ENCODE measurements at regions not wholly inside any gene's neighbourhood (a gene's known extent, or its start where the extent isn't known, plus 50 kb on each side); places are given as distances from the start of the nearest gene placed in this dataset.

- Histone ChIP-seq H3K4me3 (ENCODE audit: low read length) (no peak overlapping the region), H3K4me1 (ENCODE audit: control insufficient read depth, low read length) (no peaks in the 10 kb centered on the region), H3K4me2 (ENCODE audit: low read length) (no peak overlapping the region), H3K36me3 (ENCODE audit: control insufficient read depth, low read length) (no peaks in the 10 kb centered on the region), H3K9me2 (replicated peaks; ENCODE audit: control insufficient read depth, low read length) (0 out of 2 replicates have a peak, but pooled peaks cover 3% of the 10 kb centered on the region), H3K79me2 (ENCODE audit: control insufficient read depth, low read length) (no peaks in the 10 kb centered on the region), H3K9me3 (ENCODE audit: control insufficient read depth, insufficient read depth, low read length) (no peaks in the 10 kb centered on the region), H3F3A (ENCODE audit: control insufficient read depth, insufficient read depth) (no peaks in the 10 kb centered on the region), H3K27me3 (ENCODE audit: control insufficient read depth, low read length) (no peaks in the 10 kb centered on the region), H4K20me1 (ENCODE audit: control insufficient read depth, insufficient read depth, low read depth, low read length) (no peaks in the 10 kb centered on the region), H3K27ac (ENCODE audit: low read depth, low read length) (no peak overlapping the region)
- no peak for TF ChIP-seq EZH2phosphoT487 (IDR thresholded peaks at IDR 0.05; ENCODE audit: borderline replicate concordance, low read length)
- TF ChIP-seq CTCF (IDR thresholded peaks at IDR 0.05; ENCODE audit: low read depth, low read length, poor library complexity, severe bottlenecking) = no peak
These were observed 108.6 kb upstream of the SLC13A1 start for GRCh38 chr7:123308254-123308951.

DNA sequence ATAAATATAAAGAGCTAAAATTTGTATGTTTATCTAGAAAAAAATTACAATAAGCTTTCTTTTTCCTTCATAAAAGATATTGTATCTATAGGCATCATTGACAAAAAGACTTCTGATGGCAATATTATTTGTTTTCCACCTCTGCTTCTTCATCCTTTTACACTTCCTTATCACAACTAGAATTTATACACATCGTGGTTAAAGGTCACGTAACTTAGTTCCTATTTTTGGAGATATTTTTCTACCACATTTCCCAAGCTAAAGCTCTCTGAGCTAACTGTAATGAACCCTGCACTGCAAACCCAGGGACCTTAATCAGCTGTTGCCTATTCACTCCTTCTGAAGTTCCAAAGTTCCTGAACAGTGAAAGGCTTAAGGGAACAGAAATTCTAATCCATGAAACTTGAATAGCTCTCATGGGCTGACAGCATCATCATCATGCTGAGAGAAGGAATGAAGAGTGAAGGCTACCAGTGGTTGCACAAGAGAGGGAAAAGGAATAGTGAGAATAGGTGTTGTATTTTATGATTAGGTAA lies 106.1 kb upstream of the SLC13A1 start:
- Histone ChIP-seq H3K27ac (ENCODE audit: low read depth, low read length) (no peak overlapping the region), H3K4me1 (ENCODE audit: control insufficient read depth, low read length) (no peaks in the 10 kb centered on the region), H3K36me3 (ENCODE audit: control insufficient read depth, low read length) (no peaks in the 10 kb centered on the region), H3F3A (ENCODE audit: control insufficient read depth, insufficient read depth) (no peaks in the 10 kb centered on the region), H4K20me1 (ENCODE audit: control insufficient read depth, insufficient read depth, low read depth, low read length) (no peaks in the 10 kb centered on the region), H3K4me3 (ENCODE audit: low read length) (no peak overlapping the region), H3K9me3 (ENCODE audit: control insufficient read depth, insufficient read depth, low read length) (no peaks in the 10 kb centered on the region), H3K9me2 (replicated peaks; ENCODE audit: control insufficient read depth, low read length) (0 out of 2 replicates have a peak, but pooled peaks cover 3% of the 10 kb centered on the region), H3K27me3 (ENCODE audit: control insufficient read depth, low read length) (no peaks in the 10 kb centered on the region), H3K79me2 (ENCODE audit: control insufficient read depth, low read length) (no peaks in the 10 kb centered on the region), H3K4me2 (ENCODE audit: low read length) (no peak overlapping the region)
- no peak for TF ChIP-seq EZH2phosphoT487 (IDR thresholded peaks at IDR 0.05; ENCODE audit: borderline replicate concordance, low read length)
- TF ChIP-seq CTCF (IDR thresholded peaks at IDR 0.05; ENCODE audit: low read depth, low read length, poor library complexity, severe bottlenecking) = no peak

- no peaks in the 10 kb centered on the region for H3F3A ChIP-seq (ENCODE audit: control insufficient read depth, insufficient read depth)
- H3K79me2 ChIP-seq (ENCODE audit: control insufficient read depth, low read length) = no peaks in the 10 kb centered on the region
- TF ChIP-seq CTCF (IDR thresholded peaks at IDR 0.05; ENCODE audit: low read depth, low read length, poor library complexity, severe bottlenecking) (no peak), EZH2phosphoT487 (IDR thresholded peaks at IDR 0.05; ENCODE audit: borderline replicate concordance, low read length) (no peak)
- H3K9me2 ChIP-seq (replicated peaks; ENCODE audit: control insufficient read depth, low read length) = 0 out of 2 replicates have a peak, but pooled peaks cover 3% of the 10 kb centered on the region
- no peaks in the 10 kb centered on the region for H3K27me3 ChIP-seq (ENCODE audit: control insufficient read depth, low read length)
- H3K4me2 ChIP-seq (ENCODE audit: low read length) = no peak overlapping the region
- no peaks in the 10 kb centered on the region for H3K36me3 ChIP-seq (ENCODE audit: control insufficient read depth, low read length)
- no peaks in the 10 kb centered on the region for H4K20me1 ChIP-seq (ENCODE audit: control insufficient read depth, insufficient read depth, low read depth, low read length)
- no peaks in the 10 kb centered on the region for H3K4me1 ChIP-seq (ENCODE audit: control insufficient read depth, low read length)
- H3K4me3 ChIP-seq (ENCODE audit: low read length) = no peak overlapping the region
- H3K9me3 ChIP-seq (ENCODE audit: control insufficient read depth, insufficient read depth, low read length) = no peaks in the 10 kb centered on the region
- no peak overlapping the region for H3K27ac ChIP-seq (ENCODE audit: low read depth, low read length)
These were observed 104.2 kb upstream of the SLC13A1 start for GRCh38 chr7:123303926-123304325.

Measured in DOHH2 (cell line).